Activated naive CD8-positive, alpha-beta T cell treated with anti-CD3 and anti-CD28 coated beads for 36 hours (primary cell): ENCODE measurements at regions not wholly inside any gene's neighbourhood (a gene's known extent, or its start where the extent isn't known, plus 50 kb on each side); places are given as distances from the start of the nearest gene placed in this dataset.

Experiments used
- DNase-seq: peaks from one replicate; pipeline ENCODE4 v3.0.0; 2021
- H3K27ac Mint-ChIP-seq: one replicate; pipeline ENCODE4 v1.8.0; 2022; ENCODE audit warnings: mild to moderate bottlenecking, moderate library complexity, mixed read lengths
- H3K27me3 Mint-ChIP-seq: one replicate; pipeline ENCODE4 v1.8.0; 2022; ENCODE audit warnings: mild to moderate bottlenecking, mixed read lengths
- H3K36me3 Mint-ChIP-seq: one replicate; pipeline ENCODE4 v1.8.0; 2021; ENCODE audit warnings: mild to moderate bottlenecking, mixed read lengths
- H3K4me1 Mint-ChIP-seq: one replicate; pipeline ENCODE4 v1.8.0; 2021; ENCODE audit warnings: mixed read lengths
- H3K4me3 Mint-ChIP-seq: one replicate; pipeline ENCODE4 v1.8.0; 2022; ENCODE audit warnings: mild to moderate bottlenecking, moderate library complexity, mixed read lengths
- H3K9me3 Mint-ChIP-seq: one replicate; pipeline ENCODE4 v1.8.0; 2022; ENCODE audit warnings: mixed read lengths

DNA sequence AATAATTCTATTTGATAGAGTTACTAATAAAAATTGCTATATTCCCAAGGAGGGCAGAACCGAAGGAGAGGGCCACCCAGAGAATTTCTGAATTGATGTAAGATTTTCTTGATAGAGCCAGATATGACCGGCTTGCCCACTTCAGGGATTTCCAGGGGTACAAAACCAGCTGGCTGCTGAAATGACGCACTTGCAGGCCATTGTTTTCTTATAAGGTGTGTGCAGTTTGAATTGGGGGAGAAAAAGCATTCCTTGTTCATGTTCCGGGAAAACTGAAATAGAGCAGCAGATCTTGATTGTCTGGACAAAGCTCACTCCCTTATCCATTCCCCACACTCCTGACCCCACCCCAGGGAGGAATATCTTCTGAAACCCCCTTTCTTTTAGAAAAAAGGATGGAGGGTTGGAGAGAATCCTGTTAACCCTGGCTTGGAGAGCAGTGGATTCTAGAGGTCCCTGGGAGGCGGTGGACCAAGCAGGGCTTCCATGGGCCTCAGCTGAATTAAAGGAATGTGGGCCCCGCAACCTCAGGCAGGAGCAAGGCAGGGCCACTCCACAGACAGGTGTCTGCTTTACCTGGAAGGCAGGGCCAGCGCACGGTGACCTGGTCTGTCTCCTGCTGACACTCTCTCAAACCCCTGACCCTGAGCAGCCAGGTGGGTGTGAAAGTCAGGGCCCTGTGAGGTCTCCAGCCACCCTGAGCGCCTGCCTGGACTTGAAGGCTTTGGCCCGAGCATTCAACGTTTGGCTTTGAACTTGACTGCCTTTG, 96.4 kb downstream of the TMEM170B start:
- no peaks in the 10 kb centered on the region for H3K9me3 Mint-ChIP-seq
- H3K27ac Mint-ChIP-seq: no peak overlapping the region
- no peaks in the 10 kb centered on the region for H3K4me1 Mint-ChIP-seq
- no peak for DNase-seq
- H3K36me3 Mint-ChIP-seq: no peaks in the 10 kb centered on the region
- peaks cover 2% of the 10 kb centered on the region for H3K27me3 Mint-ChIP-seq
- no peak overlapping the region for H3K4me3 Mint-ChIP-seq

DNA sequence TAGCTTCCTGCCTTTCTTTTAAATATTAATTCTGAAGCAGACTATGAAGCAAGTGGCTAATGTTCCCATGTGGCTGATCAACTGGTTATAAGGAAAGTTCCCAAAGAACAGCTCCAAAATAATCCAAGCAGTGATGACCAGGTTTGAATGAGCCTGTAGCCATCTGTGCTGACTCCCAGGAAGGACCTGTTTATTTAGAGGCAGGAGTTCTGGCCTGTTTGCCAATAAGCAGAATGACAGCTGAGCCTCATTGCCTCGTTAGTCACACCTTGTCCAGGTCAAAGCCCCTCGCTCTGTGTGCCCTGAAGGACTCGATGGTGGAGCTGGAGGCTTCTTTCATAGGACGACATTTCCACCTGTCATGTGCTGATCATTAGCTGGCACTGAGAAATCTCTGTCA, 97.4 kb downstream of the TMEM170B start:
- no peak for DNase-seq
- Mint-ChIP-seq H3K9me3 (no peaks in the 10 kb centered on the region), H3K27me3 (no peaks in the 10 kb centered on the region), H3K27ac (no peak overlapping the region), H3K4me1 (no peaks in the 10 kb centered on the region), H3K36me3 (no peaks in the 10 kb centered on the region), H3K4me3 (no peak overlapping the region)

DNA sequence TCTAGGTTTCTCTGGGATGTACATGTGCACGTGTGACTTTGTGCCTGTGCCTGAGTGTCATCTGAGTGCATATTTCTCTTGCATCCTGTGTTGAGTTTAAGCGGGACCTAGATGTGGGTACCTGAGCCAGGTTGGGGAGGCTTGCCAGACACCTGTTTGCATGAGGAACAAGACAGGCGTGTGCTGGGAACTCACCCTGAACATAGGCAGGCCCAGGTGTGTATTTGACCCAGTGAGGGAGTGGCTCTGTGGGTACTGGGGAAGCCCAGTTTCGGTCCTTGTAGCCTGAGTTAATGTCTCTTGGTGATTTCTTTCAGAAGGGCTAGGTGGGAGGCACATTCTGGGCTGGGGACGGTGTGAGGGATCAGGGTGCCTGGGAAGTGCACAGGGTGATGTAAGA, 98.6 kb downstream of the TMEM170B start:
- DNase-seq: no peak
- Mint-ChIP-seq H3K27me3 (no peaks in the 10 kb centered on the region), H3K4me1 (no peaks in the 10 kb centered on the region), H3K4me3 (no peak overlapping the region), H3K27ac (no peak overlapping the region), H3K9me3 (no peaks in the 10 kb centered on the region), H3K36me3 (no peaks in the 10 kb centered on the region)

GRCh38 chr6:11637266-11637665, 99.7 kb downstream of the TMEM170B start:
- Mint-ChIP-seq H3K4me3 (no peak overlapping the region), H3K27me3 (no peaks in the 10 kb centered on the region), H3K9me3 (no peaks in the 10 kb centered on the region), H3K36me3 (no peaks in the 10 kb centered on the region), H3K4me1 (no peaks in the 10 kb centered on the region), H3K27ac (no peak overlapping the region)
- no peak for DNase-seq

GRCh38 chr6:11639376-11640235, 102.1 kb downstream of the TMEM170B start:
- H3K27ac Mint-ChIP-seq: no peak overlapping the region
- no peaks in the 10 kb centered on the region for H3K36me3 Mint-ChIP-seq
- no peaks in the 10 kb centered on the region for H3K27me3 Mint-ChIP-seq
- H3K4me3 Mint-ChIP-seq: no peak overlapping the region
- H3K4me1 Mint-ChIP-seq: no peaks in the 10 kb centered on the region
- DNase-seq: no peak
- no peaks in the 10 kb centered on the region for H3K9me3 Mint-ChIP-seq

DNA sequence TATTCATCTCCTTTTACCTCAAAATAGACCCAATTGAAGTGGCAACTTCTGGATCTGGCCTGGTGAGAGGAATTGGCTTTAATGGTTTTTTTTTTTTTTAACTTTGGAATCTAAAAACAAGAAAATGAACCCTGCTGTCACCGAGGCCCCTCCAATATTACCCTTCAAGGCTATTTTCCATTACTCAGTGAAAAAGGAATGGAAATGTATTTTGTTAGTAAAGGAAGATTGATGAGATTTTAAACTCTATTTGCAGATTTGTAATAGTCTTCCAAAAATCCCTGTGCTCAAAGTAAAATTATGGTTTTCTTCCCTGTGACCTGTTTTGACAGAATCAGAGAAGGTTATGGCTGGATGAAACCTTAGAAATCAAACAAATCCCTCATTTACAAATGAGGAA, 102.9 kb downstream of the TMEM170B start:
- DNase-seq: no peak
- Mint-ChIP-seq H3K9me3 (no peaks in the 10 kb centered on the region), H3K36me3 (no peaks in the 10 kb centered on the region)

GRCh38 chr6:11644071-11644470, 106.5 kb downstream of the TMEM170B start:
- H3K9me3 Mint-ChIP-seq: no peaks in the 10 kb centered on the region
- DNase-seq: no peak
- H3K4me1 Mint-ChIP-seq: no peaks in the 10 kb centered on the region
- H3K4me3 Mint-ChIP-seq: no peak overlapping the region
- H3K27me3 Mint-ChIP-seq: no peaks in the 10 kb centered on the region
- H3K27ac Mint-ChIP-seq: no peak overlapping the region
- no peaks in the 10 kb centered on the region for H3K36me3 Mint-ChIP-seq

More for the DNA sequence above, 102.9 kb downstream of the TMEM170B start:
- Mint-ChIP-seq H3K27me3 (no peaks in the 10 kb centered on the region), H3K4me3 (no peak overlapping the region), H3K27ac (no peak overlapping the region), H3K4me1 (no peaks in the 10 kb centered on the region)

DNA sequence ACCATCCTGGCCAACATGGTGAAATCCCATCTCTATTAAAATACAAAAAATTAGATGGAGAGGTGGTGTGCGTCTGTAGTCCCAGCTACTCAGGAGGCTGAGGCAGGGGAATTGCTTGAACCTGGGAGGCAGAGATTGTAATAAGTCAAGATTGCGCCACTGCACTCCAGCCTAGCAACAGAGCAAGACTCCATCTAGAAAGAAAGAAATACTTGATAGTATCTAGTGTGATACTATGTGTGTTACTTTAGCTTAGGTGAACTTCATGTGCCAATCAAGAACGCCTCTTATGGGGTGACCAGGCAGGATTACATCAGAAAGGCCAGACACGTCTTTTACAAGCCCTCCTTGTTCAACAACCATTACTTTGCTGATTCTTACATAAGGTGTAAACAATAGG, 107.1 kb downstream of the TMEM170B start:
- no peaks in the 10 kb centered on the region for H3K4me1 Mint-ChIP-seq
- no peak for DNase-seq
- H3K9me3 Mint-ChIP-seq: no peaks in the 10 kb centered on the region
- H3K4me3 Mint-ChIP-seq: no peak overlapping the region
- no peak overlapping the region for H3K27ac Mint-ChIP-seq
- no peaks in the 10 kb centered on the region for H3K27me3 Mint-ChIP-seq
- H3K36me3 Mint-ChIP-seq: no peaks in the 10 kb centered on the region

DNA sequence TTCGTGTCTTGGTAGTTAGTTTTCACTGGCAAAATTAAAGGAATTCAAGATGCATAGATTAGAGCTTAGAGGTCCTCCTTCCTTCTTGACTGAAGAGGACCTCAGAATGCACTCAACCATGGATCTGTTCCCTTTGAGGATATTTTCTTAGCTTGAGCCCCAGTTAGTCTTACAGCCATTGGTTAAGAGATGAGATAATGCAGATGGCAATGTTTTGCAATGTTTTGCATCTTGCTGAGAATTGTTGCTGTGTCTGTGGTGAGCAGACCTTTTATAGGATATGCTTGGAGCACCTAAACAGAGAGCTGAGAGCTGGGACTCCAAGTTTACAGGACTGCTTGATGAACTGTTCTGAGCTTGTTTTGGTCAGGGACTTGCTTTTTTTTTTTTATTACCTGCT, 107.5 kb downstream of the TMEM170B start:
- Mint-ChIP-seq H3K36me3 (no peaks in the 10 kb centered on the region), H3K9me3 (no peaks in the 10 kb centered on the region), H3K4me3 (no peak overlapping the region), H3K27me3 (no peaks in the 10 kb centered on the region), H3K4me1 (no peaks in the 10 kb centered on the region), H3K27ac (no peak overlapping the region)
- DNase-seq: no peak

- Mint-ChIP-seq H3K27ac (no peak overlapping the region), H3K36me3 (no peaks in the 10 kb centered on the region), H3K4me1 (peaks cover 6% of the 10 kb centered on the region), H3K9me3 (no peaks in the 10 kb centered on the region), H3K4me3 (no peak overlapping the region), H3K27me3 (no peaks in the 10 kb centered on the region)
- no peak for DNase-seq
These were observed 110.9 kb downstream of the TMEM170B start for GRCh38 chr6:11648436-11648775.

DNA sequence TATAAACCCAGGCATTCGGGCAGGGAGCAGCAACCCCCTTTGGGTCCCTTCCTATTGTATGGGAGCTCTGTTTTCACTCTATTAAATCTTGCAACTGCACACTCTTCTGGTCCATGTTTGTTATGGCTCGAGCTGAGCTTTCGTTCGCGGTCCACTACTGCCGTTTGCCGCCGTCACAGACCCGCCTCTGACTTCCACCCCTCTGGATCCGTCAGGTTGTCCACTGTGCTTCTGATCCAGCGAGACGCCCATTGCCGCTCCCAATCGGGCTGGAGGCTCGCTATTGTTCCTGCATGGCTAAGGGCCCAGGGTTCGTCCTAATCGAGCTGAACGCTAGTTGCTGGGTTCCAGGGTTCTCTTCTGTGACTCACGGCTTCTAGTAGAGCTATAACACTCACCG, 111.3 kb downstream of the TMEM170B start:
- Mint-ChIP-seq H3K36me3 (no peaks in the 10 kb centered on the region), H3K4me3 (no peak overlapping the region), H3K4me1 (peaks cover 8% of the 10 kb centered on the region), H3K9me3 (no peaks in the 10 kb centered on the region), H3K27ac (no peak overlapping the region), H3K27me3 (peaks cover 2% of the 10 kb centered on the region)
- no peak for DNase-seq

DNA sequence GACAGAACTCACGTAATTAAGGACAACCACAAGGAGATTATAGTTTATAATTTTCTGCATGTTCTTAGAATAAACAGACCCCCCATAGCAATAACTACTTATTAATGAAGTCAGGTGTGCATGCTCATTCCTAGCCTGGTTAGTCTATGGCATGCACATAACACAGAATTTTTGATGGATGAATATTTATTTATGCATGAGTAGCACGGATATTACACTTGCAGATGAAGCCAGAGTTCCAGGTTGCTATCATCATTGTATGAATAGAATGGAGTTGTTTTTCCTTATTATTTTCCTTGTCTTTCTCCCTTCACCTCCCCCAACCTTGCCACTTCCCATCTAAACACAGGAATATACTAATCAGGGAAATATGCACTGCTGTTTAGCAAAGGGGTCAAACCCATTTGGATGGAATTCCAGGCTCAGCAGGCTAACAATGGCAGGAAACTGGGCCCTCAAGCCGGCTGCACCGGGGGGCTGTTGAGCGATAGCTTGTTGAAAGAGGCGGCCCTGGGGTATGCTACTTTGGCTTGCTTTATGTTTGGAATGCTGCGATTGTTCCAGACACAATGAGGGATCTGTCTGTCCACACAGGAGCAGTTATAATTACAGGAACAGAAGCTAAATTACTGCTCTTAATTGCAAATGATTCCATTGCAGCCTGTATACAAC, 112.6 kb downstream of the TMEM170B start:
- peaks cover 3% of the 10 kb centered on the region for H3K27me3 Mint-ChIP-seq
- no peak overlapping the region for H3K27ac Mint-ChIP-seq
- peaks cover 11% of the 10 kb centered on the region for H3K4me1 Mint-ChIP-seq
- H3K4me3 Mint-ChIP-seq: no peak overlapping the region
- no peaks in the 10 kb centered on the region for H3K36me3 Mint-ChIP-seq
- H3K9me3 Mint-ChIP-seq: no peaks in the 10 kb centered on the region
- DNase-seq: no peak

DNA sequence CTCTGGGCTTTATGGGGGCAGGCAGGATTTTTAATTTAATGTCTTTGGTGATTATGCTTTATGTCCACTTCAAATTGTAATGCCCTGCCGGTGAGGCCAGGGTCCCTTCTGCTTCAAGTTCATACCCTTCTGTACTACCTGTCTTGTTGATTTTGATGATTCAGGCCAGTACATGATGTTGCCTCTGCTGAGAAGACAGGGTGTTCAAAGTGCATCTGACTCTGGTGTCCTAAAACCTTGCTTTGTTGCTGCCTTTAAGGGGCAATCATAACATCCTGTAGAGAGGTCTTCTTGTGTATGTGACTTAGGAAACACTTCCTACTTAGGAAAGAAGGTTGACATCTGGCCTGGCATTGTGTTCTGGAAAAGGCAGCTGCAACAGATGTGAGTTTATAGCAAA, 113.2 kb downstream of the TMEM170B start:
- no peak for DNase-seq
- Mint-ChIP-seq H3K27ac (no peak overlapping the region), H3K27me3 (peaks cover 3% of the 10 kb centered on the region), H3K4me1 (peaks cover 12% of the 10 kb centered on the region), H3K4me3 (no peak overlapping the region), H3K9me3 (no peaks in the 10 kb centered on the region), H3K36me3 (no peaks in the 10 kb centered on the region)

- peaks cover 3% of the 10 kb centered on the region for H3K27me3 Mint-ChIP-seq
- DNase-seq: peak; percentile 34
- no peak overlapping the region for H3K4me3 Mint-ChIP-seq
- no peaks in the 10 kb centered on the region for H3K36me3 Mint-ChIP-seq
- H3K27ac Mint-ChIP-seq: no peak overlapping the region
- H3K4me1 Mint-ChIP-seq: peaks cover 13% of the 10 kb centered on the region
- no peaks in the 10 kb centered on the region for H3K9me3 Mint-ChIP-seq
These were observed 115.6 kb downstream of the TMEM170B start for GRCh38 chr6:11653028-11653583.

- no peaks in the 10 kb centered on the region for H3K36me3 Mint-ChIP-seq
- H3K27me3 Mint-ChIP-seq: peaks cover 3% of the 10 kb centered on the region
- H3K9me3 Mint-ChIP-seq: no peaks in the 10 kb centered on the region
- H3K27ac Mint-ChIP-seq: no peak overlapping the region
- no peak for DNase-seq
- H3K4me1 Mint-ChIP-seq: peaks cover 13% of the 10 kb centered on the region
- H3K4me3 Mint-ChIP-seq: no peak overlapping the region
These were observed 117.3 kb downstream of the TMEM170B start for GRCh38 chr6:11654876-11655275.
